Mucosa of descending colon (tissue), 3 donors: ENCODE measurements at regions not wholly inside any gene's neighbourhood (a gene's known extent, or its start where the extent isn't known, plus 50 kb on each side); places are given as distances from the start of the nearest gene placed in this dataset.

Experiments used
- ATAC-seq: fragments of 200-7000 bp; cut with Tn5 transposase; one replicate; pipeline ENCODE4 v1.9.1; 2020; ENCODE audit warnings: mild to moderate bottlenecking, moderate library complexity
- DNase-seq, 3 donors: peaks; one replicate each; pipeline ENCODE4 v3.0.0-alpha.2; 2020
- H3K36me3 ChIP-seq: fragments of 200-600 bp; one replicate; pipeline ENCODE4 v1.8.0; 2021; ENCODE audit warnings: low read depth, mild to moderate bottlenecking
- H3K4me1 ChIP-seq: fragments of 200-600 bp; one replicate; pipeline ENCODE4 v1.8.0; 2021; ENCODE audit warnings: low read depth, mild to moderate bottlenecking
- H3K4me3 ChIP-seq: fragments of 200-600 bp; one replicate; pipeline ENCODE4 v1.8.0; 2021; ENCODE audit warnings: mild to moderate bottlenecking
- H3K9me3 ChIP-seq: fragments of 200-600 bp; one replicate; pipeline ENCODE4 v1.8.0; 2021; ENCODE audit warnings: mild to moderate bottlenecking
- intact Hi-C, 2 donors: fragments of 100-400 bp; cut with DNase I in 1 of 2; cut with micrococcal nuclease in 1 of 2; formaldehyde crosslinking; loops; one replicate each; pipeline versions ENCODE4 v1.11.0 to v1.11.1; 2022; cut with DNase I, micrococcal nuclease
- TF ChIP-seq, protein P1 (sequence below): fragments of 200-600 bp; IDR thresholded peaks from one replicate; pipeline ENCODE4 v1.8.0; 2022; ENCODE audit warnings: antibody characterized with exemption, mild to moderate bottlenecking
- donor health status: DM: no; HTN: no; CAD: no; lungs with moderate emphysema.
- donor health status: DM: no; HTN: no; CAD: no.
- donor health status: DM: no; HTN: yes; CAD: no.

DNA sequence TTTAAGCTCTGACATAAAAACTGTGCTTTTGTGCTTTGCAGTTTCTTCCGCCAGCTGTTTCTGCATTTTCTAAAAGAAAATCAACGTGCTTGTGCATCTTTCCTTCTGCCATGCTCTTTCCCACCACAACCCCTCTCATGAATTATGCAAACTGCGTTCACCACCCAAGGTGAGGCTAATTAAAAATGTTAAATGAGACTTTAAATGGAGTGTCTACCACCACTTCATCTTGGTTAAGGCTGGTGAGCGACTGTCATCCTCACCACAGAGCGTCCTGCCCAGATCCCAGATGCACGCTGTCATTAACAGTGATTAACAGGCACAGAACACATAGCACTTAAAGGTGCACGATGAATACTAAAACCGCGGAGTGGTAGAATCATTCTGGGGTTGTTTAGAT, 250.5 kb upstream of the RAB6C start:
- intact Hi-C loops: no loop called here
- TF ChIP-seq, protein P1, sequence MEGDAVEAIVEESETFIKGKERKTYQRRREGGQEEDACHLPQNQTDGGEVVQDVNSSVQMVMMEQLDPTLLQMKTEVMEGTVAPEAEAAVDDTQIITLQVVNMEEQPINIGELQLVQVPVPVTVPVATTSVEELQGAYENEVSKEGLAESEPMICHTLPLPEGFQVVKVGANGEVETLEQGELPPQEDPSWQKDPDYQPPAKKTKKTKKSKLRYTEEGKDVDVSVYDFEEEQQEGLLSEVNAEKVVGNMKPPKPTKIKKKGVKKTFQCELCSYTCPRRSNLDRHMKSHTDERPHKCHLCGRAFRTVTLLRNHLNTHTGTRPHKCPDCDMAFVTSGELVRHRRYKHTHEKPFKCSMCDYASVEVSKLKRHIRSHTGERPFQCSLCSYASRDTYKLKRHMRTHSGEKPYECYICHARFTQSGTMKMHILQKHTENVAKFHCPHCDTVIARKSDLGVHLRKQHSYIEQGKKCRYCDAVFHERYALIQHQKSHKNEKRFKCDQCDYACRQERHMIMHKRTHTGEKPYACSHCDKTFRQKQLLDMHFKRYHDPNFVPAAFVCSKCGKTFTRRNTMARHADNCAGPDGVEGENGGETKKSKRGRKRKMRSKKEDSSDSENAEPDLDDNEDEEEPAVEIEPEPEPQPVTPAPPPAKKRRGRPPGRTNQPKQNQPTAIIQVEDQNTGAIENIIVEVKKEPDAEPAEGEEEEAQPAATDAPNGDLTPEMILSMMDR: no peak
- no peak for DNase-seq
- no peaks in the 10 kb centered on the region for H3K4me1 ChIP-seq
- H3K9me3 ChIP-seq: no peaks in the 10 kb centered on the region
- no peaks in the 10 kb centered on the region for H3K36me3 ChIP-seq
- no peak overlapping the region for H3K4me3 ChIP-seq
- ATAC-seq: no peak

DNA sequence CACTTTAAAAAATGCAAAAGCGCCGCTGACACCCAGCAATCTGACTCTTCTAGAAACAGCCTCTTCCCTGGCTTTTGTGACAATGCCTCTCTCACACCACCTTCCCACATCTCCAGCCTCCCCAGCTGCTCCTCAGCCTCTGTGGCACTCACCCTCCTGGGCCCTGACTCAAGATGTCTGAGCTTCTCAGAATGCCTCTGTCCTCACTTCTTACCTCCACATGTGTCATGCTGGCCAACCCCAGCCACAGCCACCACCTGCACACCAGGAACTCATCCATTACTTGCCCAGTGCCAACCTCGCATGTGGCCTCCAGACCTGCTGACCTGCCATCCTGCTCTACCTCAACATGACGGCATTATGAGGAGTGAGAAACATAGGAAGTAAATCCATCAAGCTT, 249.8 kb upstream of the RAB6C start:
- Histone ChIP-seq H3K4me3 (no peak overlapping the region), H3K4me1 (no peaks in the 10 kb centered on the region), H3K9me3 (no peaks in the 10 kb centered on the region), H3K36me3 (no peaks in the 10 kb centered on the region)
- TF ChIP-seq, protein P1: no peak
- no peak for DNase-seq
- ATAC-seq: no peak
- intact Hi-C loops: no loop called here

DNA sequence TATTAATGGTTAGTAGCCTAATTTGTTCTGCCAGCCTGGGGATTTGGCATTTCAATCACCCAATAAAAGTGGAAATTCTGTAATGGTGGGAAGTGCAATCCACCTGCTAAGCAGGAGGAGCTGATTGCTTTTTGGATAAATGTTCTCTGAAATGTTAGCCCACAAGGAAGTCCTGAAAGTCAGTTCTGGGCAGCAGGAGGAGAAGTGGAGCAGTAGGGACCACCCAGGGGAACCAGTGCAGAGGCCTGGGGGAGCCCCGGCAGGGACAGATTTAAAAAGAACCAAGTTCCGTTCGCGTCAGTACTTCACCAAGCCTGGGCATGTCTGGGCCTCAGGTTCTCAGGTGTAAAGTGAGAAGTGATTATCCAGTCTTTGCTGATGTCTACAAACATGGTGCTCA, 248.5 kb upstream of the RAB6C start:
- no peak for DNase-seq
- TF ChIP-seq, protein P1: no peak
- no peak overlapping the region for H3K4me3 ChIP-seq
- H3K9me3 ChIP-seq: no peaks in the 10 kb centered on the region
- H3K36me3 ChIP-seq: no peaks in the 10 kb centered on the region
- no peak for ATAC-seq
- no peaks in the 10 kb centered on the region for H3K4me1 ChIP-seq
- intact Hi-C loops: no loop called here

DNA sequence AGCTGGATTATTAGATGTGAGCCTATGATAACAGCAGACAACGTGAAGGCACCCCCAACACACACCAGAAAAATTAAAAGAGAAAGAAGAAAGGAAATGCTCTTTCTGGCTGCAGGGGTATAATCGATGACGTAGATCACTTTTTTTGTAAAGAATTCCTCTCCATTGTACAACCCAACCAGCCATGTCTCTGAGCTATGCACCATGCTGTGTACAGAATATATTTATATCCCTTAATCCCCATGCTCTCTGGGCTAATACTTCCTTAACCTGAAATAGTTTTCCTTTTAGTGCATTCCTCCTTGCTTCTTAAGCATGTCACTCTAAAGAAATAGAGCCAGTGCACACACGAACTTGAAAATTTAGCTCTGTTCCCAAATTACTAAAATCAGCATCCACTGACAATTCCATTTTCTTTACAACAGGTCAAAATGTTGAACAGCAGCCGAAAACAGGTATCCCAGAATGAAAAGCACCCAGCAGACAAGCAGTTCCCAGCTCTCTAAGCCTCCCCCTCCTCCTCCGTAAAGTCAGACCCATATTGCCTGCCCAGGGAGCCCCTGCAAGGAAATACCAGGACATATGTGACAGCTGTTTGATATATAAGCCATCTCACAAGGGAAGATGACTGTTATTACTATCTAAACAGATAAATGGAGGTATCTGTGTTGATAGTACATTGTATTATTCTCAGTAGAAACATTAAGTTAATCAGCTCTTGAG, 247.4 kb upstream of the RAB6C start:
- H3K4me3 ChIP-seq: no peak overlapping the region
- TF ChIP-seq, protein P1: no peak
- H3K36me3 ChIP-seq: no peaks in the 10 kb centered on the region
- intact Hi-C loops: no loop called here
- DNase-seq (no peak), ATAC-seq (no peak)
- no peaks in the 10 kb centered on the region for H3K9me3 ChIP-seq
- no peaks in the 10 kb centered on the region for H3K4me1 ChIP-seq

DNA sequence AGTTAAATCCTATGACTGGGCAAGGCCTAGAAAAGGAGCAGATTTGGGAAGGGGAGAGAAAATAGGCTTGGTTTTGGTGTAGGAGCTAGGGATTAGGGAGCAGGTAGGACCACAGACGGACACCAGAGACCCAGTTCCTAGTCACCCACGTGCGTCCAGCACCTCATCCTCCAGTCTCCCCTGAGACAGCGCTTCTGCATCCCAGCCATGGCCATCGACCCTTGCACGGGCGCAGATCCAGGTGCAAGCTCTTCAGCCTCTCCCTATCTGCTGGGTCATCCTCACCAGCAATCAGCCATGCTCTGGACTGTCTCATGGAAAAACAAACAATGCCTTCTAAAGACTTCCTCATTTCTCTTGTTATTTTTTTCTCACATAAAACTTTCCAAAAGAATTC, 246.8 kb upstream of the RAB6C start:
- Histone ChIP-seq H3K36me3 (no peaks in the 10 kb centered on the region), H3K4me3 (no peak overlapping the region), H3K9me3 (no peaks in the 10 kb centered on the region), H3K4me1 (no peaks in the 10 kb centered on the region)
- intact Hi-C loops: no loop called here
- DNase-seq (no peak), ATAC-seq (no peak)
- TF ChIP-seq, protein P1: no peak

DNA sequence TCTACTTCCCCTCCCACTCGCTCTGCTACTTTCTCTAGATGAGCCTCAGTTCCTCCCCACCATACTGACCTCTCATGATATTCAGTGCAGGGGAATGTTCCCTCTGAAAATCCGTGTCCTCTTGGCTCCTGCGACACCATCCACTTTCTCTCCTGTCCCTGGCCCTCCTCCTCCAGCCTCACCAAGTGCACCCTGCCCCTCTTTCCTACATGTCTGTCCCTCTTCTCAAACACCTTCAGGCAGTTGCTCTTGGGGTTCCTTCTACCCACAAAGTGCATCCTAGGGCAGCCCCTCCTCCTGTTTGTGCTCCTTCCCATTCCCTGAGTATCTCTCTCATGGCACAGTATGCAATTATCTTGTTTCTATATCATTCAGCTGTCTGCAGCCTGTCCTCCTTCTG, 246.4 kb upstream of the RAB6C start:
- TF ChIP-seq, protein P1: no peak
- Histone ChIP-seq H3K4me1 (no peaks in the 10 kb centered on the region), H3K4me3 (no peak overlapping the region), H3K9me3 (no peaks in the 10 kb centered on the region), H3K36me3 (no peaks in the 10 kb centered on the region)
- no peak for ATAC-seq
- DNase-seq: no peak
- intact Hi-C loops: no loop called here
